Aorta (tissue), 5 donors: ENCODE measurements at regions not wholly inside any gene's neighbourhood (a gene's known extent, or its start where the extent isn't known, plus 50 kb on each side); places are given as distances from the start of the nearest gene placed in this dataset.

Experiments
- ATAC-seq: fragments of 200-7000 bp; cut with Tn5 transposase; one replicate; pipeline ENCODE4 v1.9.1; 2022; ENCODE audit warnings: moderate library complexity; ENCODE audit not compliant: low FRiP score
- DNase-seq, 2 donors: peaks; one replicate each; pipeline ENCODE4 v3.0.0-alpha.2; 2020
- H3K27ac ChIP-seq, 2 donors: one replicate each; pipeline ENCODE4 v1.5.1; 2013; ENCODE audit warnings: low read length in 2 of 2, mild to moderate bottlenecking in 2 of 2, moderate library complexity in 2 of 2, control low read depth in 1 of 2, inconsistent platforms in 1 of 2, low read depth in 1 of 2
- H3K27me3 ChIP-seq, 2 donors: one replicate each; pipeline ENCODE4 v1.6.1; 2013; ENCODE audit warnings: control low read depth in 1 of 2, low read length in 1 of 2, mild to moderate bottlenecking in 1 of 2, moderate library complexity in 1 of 2; ENCODE audit not compliant: insufficient read depth in 2 of 2, control insufficient read depth in 1 of 2
- H3K36me3 ChIP-seq, 2 donors: one replicate each; pipeline ENCODE4 v1.6.1; 2013; ENCODE audit warnings: control low read depth in 1 of 2, low read length in 1 of 2, mild to moderate bottlenecking in 1 of 2; ENCODE audit not compliant: insufficient read depth in 2 of 2, control insufficient read depth in 1 of 2
- H3K4me1 ChIP-seq, 2 donors: one replicate each; pipeline ENCODE4 v1.6.1; 2013; ENCODE audit warnings: low read length in 2 of 2, control low read depth in 1 of 2, mild to moderate bottlenecking in 1 of 2, moderate library complexity in 1 of 2; ENCODE audit not compliant: insufficient read depth in 2 of 2, control insufficient read depth in 1 of 2
- H3K4me3 ChIP-seq, 2 donors: one replicate each; pipeline ENCODE4 v1.5.1; 2013; ENCODE audit warnings: low read length in 2 of 2, control low read depth in 1 of 2, mild to moderate bottlenecking in 1 of 2
- H3K9me3 ChIP-seq: one replicate; pipeline ENCODE4 v1.6.1; 2013; ENCODE audit warnings: mild to moderate bottlenecking, low read length; ENCODE audit not compliant: control insufficient read depth
- WGBS, 2 donors: extraction: QIAGEN DNeasy Blood & Tissue Kit; methylation state at CpG; one replicate each; pipeline ENCODE4 v1.1.7; 2013; 5-methylcytosine and 5-hydroxymethylcytosine counted together
- intact Hi-C, 2 donors: fragments of 100-400 bp; cut with DNase I; formaldehyde crosslinking; loops; one replicate each; pipeline versions ENCODE4 v1.14.2 to v1.15.0; 2022
- donor health status: healthy with polysubstance abuse.
- donor health status: Bipolar disorder and iron deficiency.
- donor health status: DM: no; HTN: no; CAD: no.
- donor health status: DM: no; HTN: no; CAD: no.
- donor health status: DM: yes; HTN: yes; CAD: no.

DNA sequence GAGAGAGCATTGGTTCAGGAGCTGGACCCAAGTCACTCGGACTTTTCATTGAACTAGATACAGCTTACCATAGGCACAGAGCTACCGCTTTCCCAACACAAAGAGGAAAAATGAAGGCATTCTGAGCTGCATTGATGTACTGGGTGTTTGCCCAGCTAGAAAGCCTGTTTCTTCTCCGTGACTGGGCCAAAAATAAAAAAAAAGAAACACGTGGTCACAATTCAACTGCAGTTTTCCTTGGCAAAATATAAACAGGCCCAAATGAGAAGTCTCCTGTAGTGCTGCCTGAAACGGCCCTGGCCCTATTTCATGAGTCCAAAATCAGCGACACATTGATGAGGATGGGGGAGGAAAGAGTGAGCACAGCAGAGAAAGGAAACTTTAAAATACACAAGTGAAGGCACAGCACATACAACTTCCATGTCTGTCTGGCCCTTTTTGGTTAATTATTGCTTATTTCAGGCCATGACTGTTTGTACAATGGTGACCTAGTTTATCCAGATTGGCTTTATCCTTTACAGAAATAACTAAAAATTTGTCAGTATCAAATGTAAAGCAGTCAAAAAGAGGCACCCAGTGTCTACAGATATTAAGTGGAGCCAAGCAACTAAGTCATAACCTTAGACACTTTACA is 179.7 kb downstream of the ICOS start:
- 3 to 8% methylated on average over 6 of the region's 6 CpGs for WGBS, 2 donors
- H3K36me3 ChIP-seq, result no peaks in the 10 kb centered on the region
- H3K9me3 ChIP-seq, result no peaks in the 10 kb centered on the region
- DNase-seq (no peak), ATAC-seq (peak; percentile 57)
- peak overlapping the region in 1 of 2 donors; percentile 34 for H3K27ac ChIP-seq
- H3K4me3 ChIP-seq, result no peak overlapping the region
- H3K4me1 ChIP-seq, result peaks cover 0 to 4% of the 10 kb centered on the region in 2 donors
- intact Hi-C loops, result no loop called here
- H3K27me3 ChIP-seq, result no peaks in the 10 kb centered on the region

DNA sequence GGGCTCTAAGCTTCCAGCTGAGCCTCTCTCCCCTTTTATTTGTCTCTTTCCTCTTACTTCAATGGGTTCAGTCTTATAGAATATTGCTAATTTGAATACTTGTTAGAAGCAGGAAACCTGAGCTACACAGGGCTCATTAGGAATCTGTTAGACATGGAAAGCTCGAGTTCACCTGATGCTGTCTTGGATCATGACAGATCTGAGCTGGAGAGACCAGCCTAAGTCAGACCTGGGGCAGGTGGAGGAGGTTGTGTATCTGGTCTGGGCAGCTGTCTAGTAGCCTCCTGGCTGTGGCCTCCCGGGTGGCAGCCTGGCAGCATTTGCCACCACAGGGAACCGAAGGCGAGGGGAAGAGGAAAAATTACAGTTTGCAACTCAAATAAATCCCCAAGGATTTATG is 185.9 kb downstream of the ICOS start:
- Histone ChIP-seq H3K27ac (no peak overlapping the region), H3K9me3 (no peaks in the 10 kb centered on the region), H3K4me1 (no peaks in the 10 kb centered on the region), H3K36me3 (no peaks in the 10 kb centered on the region), H3K27me3 (no peaks in the 10 kb centered on the region), H3K4me3 (no peak overlapping the region)
- WGBS, 2 donors, result 40 to 70% methylated on average over 4 of the region's 4 CpGs
- DNase-seq, result no peak
- no peak for ATAC-seq
- intact Hi-C loops, result no loop called here

DNA sequence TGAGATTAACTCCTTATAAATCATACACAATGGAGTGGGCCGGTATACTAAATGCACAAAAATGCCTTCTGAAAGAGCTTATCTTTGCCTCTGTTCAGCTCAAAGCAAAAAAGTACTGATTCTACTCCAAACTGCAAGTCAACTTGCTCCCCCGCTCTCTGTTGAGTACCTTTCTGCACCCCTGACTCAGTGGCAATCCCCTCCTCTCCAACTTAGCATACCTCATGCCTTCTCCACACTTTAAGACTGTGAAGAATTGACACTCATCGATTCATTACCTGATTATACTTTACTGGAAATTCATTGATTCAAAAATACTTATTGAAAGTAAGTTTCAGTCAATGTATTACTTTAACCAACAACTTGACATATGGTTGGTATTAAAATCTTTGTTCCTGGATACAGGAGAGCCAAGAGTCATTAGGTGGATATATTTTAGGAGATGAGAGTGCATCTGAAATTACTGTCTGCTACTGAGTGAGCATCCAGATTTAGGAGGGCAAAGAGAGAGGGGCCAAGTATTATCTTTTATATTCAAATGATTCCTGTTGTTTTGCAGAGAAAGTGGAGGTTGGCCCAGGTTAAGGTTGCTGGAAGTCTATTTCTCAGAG is 187.7 kb downstream of the ICOS start:
- Histone ChIP-seq H3K27me3 (no peaks in the 10 kb centered on the region), H3K4me3 (no peak overlapping the region), H3K27ac (no peak overlapping the region), H3K36me3 (no peaks in the 10 kb centered on the region), H3K9me3 (no peaks in the 10 kb centered on the region), H3K4me1 (no peaks in the 10 kb centered on the region)
- WGBS, 2 donors, result 93 to 94% methylated on average over 3 of the region's 3 CpGs
- DNase-seq, result no peak
- intact Hi-C loops, result no loop called here
- ATAC-seq, result no peak

DNA sequence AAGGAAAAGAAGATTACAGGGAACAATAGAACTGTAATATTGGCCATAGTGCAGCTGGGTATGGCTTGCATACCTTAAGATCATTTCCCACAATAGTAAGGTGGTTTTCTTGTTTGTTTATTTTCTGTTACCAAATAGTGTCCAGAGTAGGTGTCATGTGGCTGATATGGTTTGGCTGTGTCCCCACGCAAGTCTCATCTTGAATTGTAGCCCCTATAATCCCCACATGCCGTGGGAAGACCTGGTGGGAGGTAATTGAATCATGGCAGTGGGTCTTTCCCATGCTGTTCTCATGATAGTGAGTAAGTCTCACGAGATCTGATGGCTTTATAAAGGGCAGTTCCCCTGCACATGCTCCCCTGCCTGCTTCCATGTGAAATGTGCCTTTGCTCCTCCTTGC is 190.1 kb downstream of the ICOS start:
- no peak for ATAC-seq
- Histone ChIP-seq H3K27me3 (no peaks in the 10 kb centered on the region), H3K9me3 (no peaks in the 10 kb centered on the region), H3K4me3 (no peak overlapping the region), H3K4me1 (no peaks in the 10 kb centered on the region), H3K27ac (no peak overlapping the region), H3K36me3 (no peaks in the 10 kb centered on the region)
- intact Hi-C loops, result no loop called here
- no peak for DNase-seq
- WGBS, 2 donors, result 89 to 92% methylated on average over 3 of the region's 3 CpGs

DNA sequence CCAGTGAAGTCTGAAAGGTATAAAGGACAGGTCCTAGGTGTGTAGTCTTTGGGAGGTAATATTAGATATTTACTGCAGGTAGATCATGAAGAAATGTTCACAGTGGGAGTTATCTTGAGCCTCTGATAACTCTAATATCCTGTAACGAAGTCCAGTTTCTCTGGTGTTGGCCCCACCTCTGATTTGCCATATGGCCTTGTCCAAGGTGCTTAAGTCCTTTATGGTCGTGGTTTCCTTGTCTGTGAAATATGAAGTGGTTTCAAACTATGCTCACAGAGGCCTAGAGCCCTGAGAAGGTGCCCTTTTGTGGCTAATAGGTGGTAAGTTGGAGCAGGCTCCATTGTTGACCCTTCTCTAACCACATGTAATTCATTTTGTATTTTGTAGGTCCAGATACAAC is 190.7 kb downstream of the ICOS start:
- intact Hi-C loops, result no loop called here
- no peaks in the 10 kb centered on the region for H3K27me3 ChIP-seq
- H3K36me3 ChIP-seq, result no peaks in the 10 kb centered on the region
- no peaks in the 10 kb centered on the region for H3K9me3 ChIP-seq
- ATAC-seq (no peak), DNase-seq (no peak)
- WGBS, 2 donors, result 40 to 50% methylated on average over 2 of the region's 2 CpGs
- no peak overlapping the region for H3K4me3 ChIP-seq
- H3K4me1 ChIP-seq, result no peaks in the 10 kb centered on the region
- no peak overlapping the region for H3K27ac ChIP-seq

DNA sequence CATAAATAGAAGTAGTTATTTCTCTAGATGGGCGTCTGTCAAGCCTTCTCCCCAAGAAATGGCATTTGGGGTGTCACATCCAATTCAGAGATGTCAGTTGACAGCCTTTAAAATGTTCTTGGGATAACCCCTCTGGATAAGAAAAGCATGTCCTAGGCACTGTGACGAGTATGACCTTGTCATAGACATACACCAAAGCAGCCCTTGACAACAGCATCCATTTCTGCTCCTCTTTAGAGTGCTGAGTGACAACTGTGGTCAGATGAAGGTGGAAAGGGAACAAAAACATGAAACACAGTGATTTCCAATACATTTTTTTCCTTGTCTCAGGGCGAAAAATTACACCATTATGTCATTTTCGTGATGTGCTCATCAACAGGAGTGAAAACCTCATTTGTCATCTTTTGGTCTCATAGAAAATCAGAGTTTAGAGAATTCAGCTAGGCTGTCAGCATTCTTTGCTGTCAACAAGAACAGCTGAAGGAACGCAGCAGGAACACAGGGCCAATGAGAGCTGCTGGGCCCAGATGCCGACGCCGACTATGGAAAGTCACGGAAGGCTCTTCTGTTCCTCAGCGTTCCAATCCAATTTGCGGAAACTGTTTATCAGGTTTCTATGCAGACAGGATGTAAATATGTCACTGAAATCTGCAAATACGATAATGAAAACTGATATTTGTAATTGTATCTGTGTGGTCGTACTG is 193.2 kb downstream of the ICOS start:
- Histone ChIP-seq H3K36me3 (no peaks in the 10 kb centered on the region), H3K27ac (no peak overlapping the region), H3K9me3 (no peaks in the 10 kb centered on the region), H3K4me3 (no peak overlapping the region), H3K27me3 (no peaks in the 10 kb centered on the region), H3K4me1 (no peaks in the 10 kb centered on the region)
- ATAC-seq, result no peak
- intact Hi-C loops, result no loop called here
- DNase-seq, result no peak
- 50 to 57% methylated on average over 13 of the region's 13 CpGs for WGBS, 2 donors

DNA sequence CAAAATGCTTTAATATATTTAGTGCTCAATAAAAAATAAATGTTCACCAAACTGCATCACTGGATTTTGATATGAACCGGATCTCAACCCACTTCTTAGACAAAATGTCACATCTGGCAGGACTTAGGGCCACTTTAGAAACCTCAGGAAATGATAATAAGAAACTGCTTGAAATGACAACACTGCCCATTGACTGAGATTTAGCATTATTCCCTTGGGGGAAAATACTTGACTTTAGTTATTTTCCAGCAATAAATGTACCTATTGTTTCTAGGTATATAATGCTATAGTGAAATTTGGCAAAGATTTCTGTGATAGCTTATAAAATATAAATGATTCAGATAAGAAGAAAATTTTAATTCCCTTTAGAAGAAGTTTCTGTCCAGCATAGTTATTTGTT is 195.1 kb downstream of the ICOS start:
- Histone ChIP-seq H3K9me3 (no peaks in the 10 kb centered on the region), H3K27me3 (no peaks in the 10 kb centered on the region), H3K4me1 (no peaks in the 10 kb centered on the region), H3K27ac (no peak overlapping the region), H3K36me3 (no peaks in the 10 kb centered on the region), H3K4me3 (no peak overlapping the region)
- WGBS, 2 donors, result 64 to 73% methylated on average over 1 of the region's 1 CpG
- no peak for ATAC-seq
- intact Hi-C loops, result no loop called here
- no peak for DNase-seq

DNA sequence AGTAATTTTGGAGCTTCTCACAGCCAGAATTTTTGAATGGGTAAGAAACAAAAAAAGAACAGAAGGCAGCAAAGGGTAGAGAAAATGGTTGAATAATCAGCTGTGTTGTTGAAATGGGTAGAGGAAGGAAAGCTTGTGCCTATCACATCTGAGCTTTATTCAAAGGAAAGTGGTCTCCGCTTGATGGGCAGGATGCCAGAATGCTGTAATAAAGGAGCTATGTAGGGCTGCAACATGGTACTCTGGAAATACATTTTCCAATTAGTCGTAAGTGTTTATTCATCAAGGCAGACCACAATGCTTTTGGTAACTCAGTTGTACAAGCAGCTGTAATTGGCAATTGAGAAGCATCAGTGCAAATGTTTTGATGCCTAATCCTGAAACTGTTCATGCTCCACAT is 196.9 kb downstream of the ICOS start:
- Histone ChIP-seq H3K9me3 (no peaks in the 10 kb centered on the region), H3K36me3 (no peaks in the 10 kb centered on the region), H3K4me3 (no peak overlapping the region), H3K4me1 (no peaks in the 10 kb centered on the region), H3K27me3 (no peaks in the 10 kb centered on the region), H3K27ac (no peak overlapping the region)
- 86 to 89% methylated on average over 2 of the region's 2 CpGs for WGBS, 2 donors
- intact Hi-C loops, result no loop called here
- DNase-seq (no peak), ATAC-seq (no peak)

DNA sequence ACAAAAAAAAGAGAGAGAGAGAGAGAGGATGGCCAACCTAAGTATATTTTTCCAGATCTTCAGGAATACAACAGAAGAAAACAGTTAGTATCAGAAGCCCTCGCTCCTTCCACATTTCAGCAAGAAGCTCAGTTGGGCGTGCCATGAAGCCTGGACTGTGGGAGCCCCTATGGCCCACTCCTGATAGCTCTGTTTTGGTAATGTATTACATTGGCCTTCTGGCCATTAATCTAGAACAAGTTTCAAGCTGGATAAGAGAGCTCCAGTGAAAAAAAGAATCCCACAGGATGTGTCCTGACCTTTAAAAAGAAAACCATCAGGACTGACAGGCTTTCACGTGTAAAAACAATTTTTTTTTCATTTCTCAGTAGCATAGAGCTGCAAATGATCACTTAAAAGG is 197.9 kb downstream of the ICOS start:
- intact Hi-C loops, result no loop called here
- Histone ChIP-seq H3K4me1 (no peaks in the 10 kb centered on the region), H3K27me3 (no peaks in the 10 kb centered on the region), H3K9me3 (no peaks in the 10 kb centered on the region), H3K36me3 (no peaks in the 10 kb centered on the region), H3K4me3 (no peak overlapping the region), H3K27ac (no peak overlapping the region)
- no peak for ATAC-seq
- WGBS, 2 donors, result 84 to 88% methylated on average over 3 of the region's 3 CpGs
- DNase-seq, result no peak
